ENCODE measurements at regions not wholly inside any gene's neighbourhood (a gene's known extent, or its start where the extent isn't known, plus 50 kb on each side); places are given as distances from the start of the nearest gene placed in this dataset.

DNA sequence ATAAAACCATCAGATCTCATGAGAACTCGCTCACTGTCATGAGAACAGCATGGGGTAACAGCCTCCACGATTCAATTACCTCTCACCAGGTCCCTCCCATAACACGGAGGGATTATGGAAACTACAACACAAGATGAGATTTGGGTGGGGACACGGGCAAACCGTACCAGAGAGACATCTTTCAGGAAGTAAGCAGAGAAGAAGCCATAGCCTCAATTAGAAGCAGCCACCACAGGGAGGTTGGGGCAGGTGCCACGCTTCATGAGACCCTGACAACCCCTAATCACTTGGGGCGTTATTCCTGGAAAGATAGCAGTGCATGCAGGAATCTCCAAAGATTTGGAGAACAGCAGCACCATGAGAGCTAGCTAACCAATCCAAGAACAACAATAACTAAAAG lies 52.9 kb upstream of the SIRPG start:
- DNase-seq, result no peak

- DNase-seq, result no peak
Observed at GRCh38 chr20:1707588-1708449, 50.2 kb upstream of the SIRPG start.
